GM12891 (cell line): ENCODE measurements at regions not wholly inside any gene's neighbourhood (a gene's known extent, or its start where the extent isn't known, plus 50 kb on each side); places are given as distances from the start of the nearest gene placed in this dataset.

Experiments used
- DNase-seq: peaks from one replicate; pipeline ENCODE4 v3.0.0; 2011; ENCODE audit warnings: low spot score; ENCODE audit not compliant: insufficient read length
- FAIRE-seq: peaks from 2 replicates; lab custom pipeline; 2011; peaks lifted over from hg19 to GRCh38; lab: Jason Lieb, UNC
- PAX5 ChIP-seq: IDR thresholded peaks from 2 replicates; pipeline ENCODE4 v1.6.1; 2011; ENCODE audit warnings: low read length, moderate library complexity, mild to moderate bottlenecking; ENCODE audit not compliant: insufficient read depth, severe bottlenecking
- POLR2A ChIP-seq: IDR thresholded peaks from 2 replicates; pipeline ENCODE4 v1.6.1; 2011; ENCODE audit warnings: low read depth, low read length, control low read depth
- POLR2AphosphoS5 ChIP-seq: IDR thresholded peaks from 2 replicates; pipeline ENCODE4 v1.6.1; 2011; ENCODE audit warnings: low read depth, low read length, control low read depth
- POU2F2 ChIP-seq: IDR thresholded peaks from 2 replicates; pipeline ENCODE4 v1.6.1; 2011; ENCODE audit warnings: low read depth, mild to moderate bottlenecking, control low read depth, low read length, moderate library complexity
- SPI1 ChIP-seq: IDR thresholded peaks from 2 replicates; pipeline ENCODE4 v1.6.1; 2011; ENCODE audit warnings: low read depth, low read length, control low read depth
- TAF1 ChIP-seq: IDR thresholded peaks from 2 replicates; pipeline ENCODE4 v1.6.1; 2011; ENCODE audit warnings: low read depth, low read length, control low read depth

DNA sequence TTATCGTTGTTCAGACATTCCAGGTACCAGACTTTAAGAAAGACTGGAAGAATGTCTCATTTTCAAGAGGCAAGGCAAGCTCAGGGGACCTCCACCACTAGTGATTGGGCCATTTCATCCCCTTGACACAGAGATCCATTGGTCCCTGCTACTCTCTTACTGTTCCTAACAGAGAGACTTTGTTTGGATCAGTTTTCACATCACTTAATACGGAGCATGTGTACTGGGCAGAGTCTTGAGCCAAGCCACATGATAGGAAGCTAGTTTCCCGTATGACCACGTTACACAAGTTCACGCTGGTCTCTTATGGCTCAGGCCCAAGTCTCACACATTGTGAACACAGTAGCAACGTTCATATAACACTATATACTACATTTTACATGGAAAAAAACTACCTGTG is 269.9 kb downstream of the BAMBI start:
- TF ChIP-seq TAF1, result no peak
- no peak for TF ChIP-seq POLR2AphosphoS5
- TF ChIP-seq SPI1, result no peak
- no peak for TF ChIP-seq POLR2A
- TF ChIP-seq PAX5, result no peak
- TF ChIP-seq POU2F2, result no peak
- FAIRE-seq, result no peak
- DNase-seq, result no peak

GRCh38 chr10:28948046-28948445 is 270.7 kb downstream of the BAMBI start:
- no peak for TF ChIP-seq TAF1
- TF ChIP-seq POLR2A, result no peak
- no peak for TF ChIP-seq PAX5
- TF ChIP-seq SPI1, result no peak
- TF ChIP-seq POLR2AphosphoS5, result no peak
- TF ChIP-seq POU2F2, result no peak
- FAIRE-seq (no peak), DNase-seq (no peak)

- no peak for TF ChIP-seq TAF1
- no peak for TF ChIP-seq POLR2A
- TF ChIP-seq PAX5, result no peak
- no peak for TF ChIP-seq SPI1
- TF ChIP-seq POU2F2, result no peak
- no peak for TF ChIP-seq POLR2AphosphoS5
- no peak for FAIRE-seq
- no peak for DNase-seq
Observed at GRCh38 chr10:28949005-28950004, 272.0 kb downstream of the BAMBI start.

DNA sequence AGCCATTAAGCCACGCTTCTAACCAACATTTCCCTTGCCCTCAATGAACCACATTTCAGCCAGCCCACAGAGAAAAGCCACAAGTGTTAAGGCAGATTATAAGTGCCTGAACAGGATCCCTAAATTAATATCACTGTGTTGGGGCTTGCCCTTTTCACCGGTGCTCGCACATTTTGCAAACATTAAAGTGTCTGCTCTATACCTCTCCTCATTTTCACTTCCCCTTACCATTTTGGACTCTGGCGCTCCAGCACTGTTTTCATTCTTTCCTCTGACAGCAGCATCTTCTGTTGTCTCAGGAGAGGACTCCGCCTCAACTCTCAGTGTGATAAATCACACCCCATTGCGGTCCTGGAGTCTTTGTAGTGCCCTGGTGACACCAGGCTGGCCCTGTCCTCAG is 274.2 kb downstream of the BAMBI start:
- TF ChIP-seq POU2F2 (no peak), TAF1 (no peak), POLR2A (no peak)
- DNase-seq, result no peak
- no peak for FAIRE-seq

GRCh38 chr10:28952523-28952922 is 275.2 kb downstream of the BAMBI start:
- FAIRE-seq (no peak), DNase-seq (no peak)
- TF ChIP-seq TAF1 (no peak), POLR2A (no peak), POLR2AphosphoS5 (no peak), SPI1 (no peak), PAX5 (no peak), POU2F2 (no peak)

DNA sequence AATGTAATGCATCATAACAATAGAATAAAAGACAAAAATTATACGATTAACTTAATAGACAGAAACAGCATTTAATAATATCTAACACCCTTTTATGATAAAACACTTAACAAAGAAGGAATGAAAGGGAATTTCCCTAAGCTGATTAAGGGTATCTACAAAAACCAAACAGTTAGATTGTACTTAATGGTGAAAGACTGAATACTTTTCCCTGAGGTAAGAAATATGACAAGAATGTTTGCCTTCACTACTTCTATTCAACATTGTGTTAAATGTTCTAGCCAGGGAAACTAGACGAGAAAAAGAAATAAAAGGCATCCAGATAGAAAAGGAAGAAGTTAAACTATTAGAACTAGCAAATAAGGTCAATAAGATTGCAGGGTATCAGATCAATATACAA is 276.9 kb downstream of the BAMBI start:
- TF ChIP-seq SPI1 (no peak), PAX5 (no peak)
- FAIRE-seq (no peak), DNase-seq (no peak)

DNA sequence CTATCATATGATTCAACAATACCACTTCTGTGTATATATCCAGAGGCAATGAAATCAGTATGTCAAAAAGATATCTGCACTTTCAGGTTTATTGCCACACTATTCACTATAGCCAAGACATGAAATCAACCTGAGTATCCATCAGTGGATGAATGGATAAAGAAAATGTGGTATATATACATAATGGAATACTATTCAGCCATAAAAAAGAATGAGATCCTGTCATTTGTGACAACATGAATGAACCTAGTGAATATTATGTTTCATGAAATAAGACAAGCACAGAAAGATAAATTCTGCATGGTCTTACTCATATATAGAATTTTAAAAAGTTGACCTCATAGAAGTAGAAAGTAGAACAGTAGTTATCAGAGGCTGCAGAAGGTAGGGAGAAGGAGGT is 281.1 kb downstream of the BAMBI start:
- no peak for DNase-seq
- FAIRE-seq, result no peak
- TF ChIP-seq TAF1 (no peak), POU2F2 (no peak), POLR2A (no peak)

GRCh38 chr10:28959850-28960501 is 282.7 kb downstream of the BAMBI start:
- TF ChIP-seq POLR2A, result no peak
- TF ChIP-seq POU2F2, result no peak
- no peak for TF ChIP-seq POLR2AphosphoS5
- no peak for TF ChIP-seq TAF1
- no peak for TF ChIP-seq PAX5
- TF ChIP-seq SPI1, result no peak
- DNase-seq, result no peak
- FAIRE-seq, result no peak

DNA sequence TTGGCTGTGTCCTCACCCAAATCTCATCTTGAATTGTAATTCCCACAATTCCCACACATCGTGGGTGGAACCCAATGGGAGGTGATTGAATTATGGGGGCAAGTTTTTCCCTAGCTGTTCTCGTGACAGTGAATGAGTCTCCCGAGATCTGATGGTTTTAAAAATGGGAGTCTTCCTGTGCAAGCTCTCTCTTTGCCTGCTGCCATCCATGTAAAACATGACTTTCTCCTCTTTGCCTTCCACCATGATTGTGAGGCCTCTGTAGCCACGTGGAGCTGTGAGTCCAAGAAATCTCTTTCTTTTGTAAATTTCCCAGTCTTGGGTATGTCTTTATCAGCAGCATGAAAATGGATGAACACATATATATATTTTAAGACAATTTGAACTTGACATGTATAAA is 285.4 kb downstream of the BAMBI start:
- DNase-seq (no peak), FAIRE-seq (no peak)
- TF ChIP-seq POU2F2 (no peak), POLR2A (no peak), TAF1 (no peak), PAX5 (no peak)
